ENCODE measurements at regions not wholly inside any gene's neighbourhood (a gene's known extent, or its start where the extent isn't known, plus 50 kb on each side); places are given as distances from the start of the nearest gene placed in this dataset.

DNA sequence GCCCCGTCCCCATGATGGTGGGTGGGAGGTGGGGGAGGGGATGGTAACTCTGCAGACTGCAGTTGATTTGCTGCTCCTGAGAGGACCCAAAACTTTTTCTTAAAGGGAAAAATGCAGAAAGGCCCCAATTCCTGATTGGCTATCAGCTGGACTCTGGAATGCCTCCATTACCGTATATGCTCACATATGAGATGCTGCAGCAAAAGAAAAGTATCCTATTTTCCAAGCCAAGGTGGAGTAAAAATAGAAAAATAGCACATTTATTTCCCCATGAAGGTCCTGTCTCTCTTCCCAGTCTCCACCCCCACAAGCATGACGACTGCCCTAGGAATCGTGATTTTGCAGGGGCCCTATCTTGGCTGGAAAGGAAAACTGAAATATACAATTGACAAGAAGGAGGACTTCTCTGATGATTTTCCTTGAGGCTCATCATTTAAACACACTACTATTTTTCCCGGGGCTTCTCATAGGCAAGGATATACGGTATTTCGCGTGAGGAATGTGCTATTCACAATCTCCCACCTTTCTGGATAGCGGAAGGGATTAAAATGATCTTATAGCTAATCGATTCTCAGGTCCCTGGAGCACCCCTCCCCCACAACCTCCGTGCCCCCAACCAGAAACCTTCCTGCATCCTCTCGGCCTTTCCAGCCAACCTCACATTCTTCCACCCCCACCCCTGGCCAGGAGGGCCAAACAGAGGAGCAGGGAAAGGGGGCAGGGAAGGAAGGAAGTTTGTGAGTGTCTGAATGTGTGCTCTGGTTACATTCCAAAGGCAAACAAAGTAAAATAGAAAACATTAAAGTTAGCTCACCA, 138.9 kb upstream of the CCND2 start:
- no peak for TF ChIP-seq OSR1 (CRISPR knock-in tag; IDR thresholded peaks at IDR 0.05)
- TF ChIP-seq, protein P1, sequence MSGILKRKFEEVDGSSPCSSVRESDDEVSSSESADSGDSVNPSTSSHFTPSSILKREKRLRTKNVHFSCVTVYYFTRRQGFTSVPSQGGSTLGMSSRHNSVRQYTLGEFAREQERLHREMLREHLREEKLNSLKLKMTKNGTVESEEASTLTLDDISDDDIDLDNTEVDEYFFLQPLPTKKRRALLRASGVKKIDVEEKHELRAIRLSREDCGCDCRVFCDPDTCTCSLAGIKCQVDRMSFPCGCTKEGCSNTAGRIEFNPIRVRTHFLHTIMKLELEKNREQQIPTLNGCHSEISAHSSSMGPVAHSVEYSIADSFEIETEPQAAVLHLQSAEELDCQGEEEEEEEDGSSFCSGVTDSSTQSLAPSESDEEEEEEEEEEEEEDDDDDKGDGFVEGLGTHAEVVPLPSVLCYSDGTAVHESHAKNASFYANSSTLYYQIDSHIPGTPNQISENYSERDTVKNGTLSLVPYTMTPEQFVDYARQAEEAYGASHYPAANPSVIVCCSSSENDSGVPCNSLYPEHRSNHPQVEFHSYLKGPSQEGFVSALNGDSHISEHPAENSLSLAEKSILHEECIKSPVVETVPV (CRISPR knock-in tag; IDR thresholded peaks at IDR 0.05): no peak
- TF ChIP-seq, protein P2, sequence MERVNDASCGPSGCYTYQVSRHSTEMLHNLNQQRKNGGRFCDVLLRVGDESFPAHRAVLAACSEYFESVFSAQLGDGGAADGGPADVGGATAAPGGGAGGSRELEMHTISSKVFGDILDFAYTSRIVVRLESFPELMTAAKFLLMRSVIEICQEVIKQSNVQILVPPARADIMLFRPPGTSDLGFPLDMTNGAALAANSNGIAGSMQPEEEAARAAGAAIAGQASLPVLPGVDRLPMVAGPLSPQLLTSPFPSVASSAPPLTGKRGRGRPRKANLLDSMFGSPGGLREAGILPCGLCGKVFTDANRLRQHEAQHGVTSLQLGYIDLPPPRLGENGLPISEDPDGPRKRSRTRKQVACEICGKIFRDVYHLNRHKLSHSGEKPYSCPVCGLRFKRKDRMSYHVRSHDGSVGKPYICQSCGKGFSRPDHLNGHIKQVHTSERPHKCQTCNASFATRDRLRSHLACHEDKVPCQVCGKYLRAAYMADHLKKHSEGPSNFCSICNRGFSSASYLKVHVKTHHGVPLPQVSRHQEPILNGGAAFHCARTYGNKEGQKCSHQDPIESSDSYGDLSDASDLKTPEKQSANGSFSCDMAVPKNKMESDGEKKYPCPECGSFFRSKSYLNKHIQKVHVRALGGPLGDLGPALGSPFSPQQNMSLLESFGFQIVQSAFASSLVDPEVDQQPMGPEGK (CRISPR knock-in tag; IDR thresholded peaks at IDR 0.05; ENCODE audit: borderline replicate concordance): no peak
- no peak for TF ChIP-seq BACH2 (CRISPR knock-in tag; IDR thresholded peaks at IDR 0.05; ENCODE audit: borderline replicate concordance)
- no peak for TF ChIP-seq ESRRG (CRISPR knock-in tag; IDR thresholded peaks at IDR 0.05)
- no peak for TF ChIP-seq ARNTL (CRISPR knock-in tag; IDR thresholded peaks at IDR 0.05; ENCODE audit: borderline replicate concordance, low read depth)
- TF ChIP-seq, protein P3, sequence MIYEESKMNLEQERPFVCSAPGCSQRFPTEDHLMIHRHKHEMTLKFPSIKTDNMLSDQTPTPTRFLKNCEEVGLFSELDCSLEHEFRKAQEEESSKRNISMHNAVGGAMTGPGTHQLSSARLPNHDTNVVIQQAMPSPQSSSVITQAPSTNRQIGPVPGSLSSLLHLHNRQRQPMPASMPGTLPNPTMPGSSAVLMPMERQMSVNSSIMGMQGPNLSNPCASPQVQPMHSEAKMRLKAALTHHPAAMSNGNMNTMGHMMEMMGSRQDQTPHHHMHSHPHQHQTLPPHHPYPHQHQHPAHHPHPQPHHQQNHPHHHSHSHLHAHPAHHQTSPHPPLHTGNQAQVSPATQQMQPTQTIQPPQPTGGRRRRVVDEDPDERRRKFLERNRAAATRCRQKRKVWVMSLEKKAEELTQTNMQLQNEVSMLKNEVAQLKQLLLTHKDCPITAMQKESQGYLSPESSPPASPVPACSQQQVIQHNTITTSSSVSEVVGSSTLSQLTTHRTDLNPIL (CRISPR knock-in tag; IDR thresholded peaks at IDR 0.05; ENCODE audit: low read depth): no peak
- no peak for TF ChIP-seq GLIS3 (CRISPR knock-in tag; IDR thresholded peaks at IDR 0.05)
- TF ChIP-seq ZNF70 (CRISPR knock-in tag; IDR thresholded peaks at IDR 0.05): no peak
- no peak for TF ChIP-seq ZC3H10 (CRISPR knock-in tag; IDR thresholded peaks at IDR 0.05)
- TF ChIP-seq ZFP3 (CRISPR knock-in tag; IDR thresholded peaks at IDR 0.05): no peak
- TF ChIP-seq RARB (CRISPR knock-in tag; IDR thresholded peaks at IDR 0.05): no peak
- TF ChIP-seq ZNF8 (CRISPR knock-in tag; IDR thresholded peaks at IDR 0.05): no peak
- TF ChIP-seq SNAI2 (CRISPR knock-in tag; IDR thresholded peaks at IDR 0.05): no peak
- TF ChIP-seq TCF4 (CRISPR knock-in tag; IDR thresholded peaks at IDR 0.05; ENCODE audit: borderline replicate concordance): no peak
- no peak for TF ChIP-seq POU6F1 (CRISPR knock-in tag; IDR thresholded peaks at IDR 0.05; ENCODE audit: borderline replicate concordance, low read depth)
- no peak for TF ChIP-seq ZNF565 (CRISPR knock-in tag; conservative IDR thresholded peaks at IDR 0.05; ENCODE audit: low read depth)
- no peak for ATAC-seq

GRCh38 chr12:4133636-4134447, 139.7 kb upstream of the CCND2 start:
- TF ChIP-seq, protein P2 (CRISPR knock-in tag; IDR thresholded peaks at IDR 0.05; ENCODE audit: borderline replicate concordance): no peak
- TF ChIP-seq ZNF70 (CRISPR knock-in tag; IDR thresholded peaks at IDR 0.05) (no peak), BACH2 (CRISPR knock-in tag; IDR thresholded peaks at IDR 0.05; ENCODE audit: borderline replicate concordance) (no peak), POU6F1 (CRISPR knock-in tag; IDR thresholded peaks at IDR 0.05; ENCODE audit: borderline replicate concordance, low read depth) (no peak), SNAI2 (CRISPR knock-in tag; IDR thresholded peaks at IDR 0.05) (no peak), CSDC2 (CRISPR knock-in tag; IDR thresholded peaks at IDR 0.05) (no peak), ZFP3 (CRISPR knock-in tag; IDR thresholded peaks at IDR 0.05) (no peak), ZC3H10 (CRISPR knock-in tag; IDR thresholded peaks at IDR 0.05) (no peak), PPARA (CRISPR knock-in tag; IDR thresholded peaks at IDR 0.05; ENCODE audit: borderline replicate concordance) (no peak), RARB (CRISPR knock-in tag; IDR thresholded peaks at IDR 0.05) (no peak), TOX (CRISPR knock-in tag; IDR thresholded peaks at IDR 0.05; ENCODE audit: borderline replicate concordance) (no peak), OSR1 (CRISPR knock-in tag; IDR thresholded peaks at IDR 0.05) (no peak), ESRRG (CRISPR knock-in tag; IDR thresholded peaks at IDR 0.05) (no peak), GLIS3 (CRISPR knock-in tag; IDR thresholded peaks at IDR 0.05) (no peak), ISL1 (CRISPR knock-in tag; IDR thresholded peaks at IDR 0.05) (no peak), TCF4 (CRISPR knock-in tag; IDR thresholded peaks at IDR 0.05; ENCODE audit: borderline replicate concordance) (no peak)
- TF ChIP-seq, protein P1 (CRISPR knock-in tag; IDR thresholded peaks at IDR 0.05): no peak
- TF ChIP-seq, protein P3 (CRISPR knock-in tag; IDR thresholded peaks at IDR 0.05; ENCODE audit: low read depth): no peak
- no peak for ATAC-seq
